ENCODE measurements at regions not wholly inside any gene's neighbourhood (a gene's known extent, or its start where the extent isn't known, plus 50 kb on each side); places are given as distances from the start of the nearest gene placed in this dataset.
"Not testable (repeated sequence)": the region's sequence is repeated elsewhere in the genome, so short reads cannot be mapped to it uniquely, and the experiment has no call there.

DNA sequence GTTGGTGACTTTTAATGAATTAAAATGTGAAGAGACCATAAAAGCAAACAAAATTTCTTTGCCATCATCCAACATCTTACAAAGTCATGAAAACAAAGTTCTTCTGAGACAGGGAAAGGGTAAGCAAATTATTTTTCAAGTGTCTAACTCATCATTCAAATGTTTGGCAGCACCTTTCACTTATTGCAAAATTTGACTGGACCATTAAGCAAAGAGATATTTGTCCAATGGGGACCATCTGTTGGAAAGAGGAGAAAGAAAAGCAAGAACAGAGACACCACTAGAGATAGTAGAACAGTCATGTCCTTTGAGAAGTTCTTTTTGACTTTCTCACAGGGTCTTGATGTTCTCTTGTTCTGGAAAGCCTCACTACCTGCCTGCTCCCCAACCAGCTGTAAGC lies 330.1 kb downstream of the PAPSS1 start:
- no peak for DNase-seq

DNA sequence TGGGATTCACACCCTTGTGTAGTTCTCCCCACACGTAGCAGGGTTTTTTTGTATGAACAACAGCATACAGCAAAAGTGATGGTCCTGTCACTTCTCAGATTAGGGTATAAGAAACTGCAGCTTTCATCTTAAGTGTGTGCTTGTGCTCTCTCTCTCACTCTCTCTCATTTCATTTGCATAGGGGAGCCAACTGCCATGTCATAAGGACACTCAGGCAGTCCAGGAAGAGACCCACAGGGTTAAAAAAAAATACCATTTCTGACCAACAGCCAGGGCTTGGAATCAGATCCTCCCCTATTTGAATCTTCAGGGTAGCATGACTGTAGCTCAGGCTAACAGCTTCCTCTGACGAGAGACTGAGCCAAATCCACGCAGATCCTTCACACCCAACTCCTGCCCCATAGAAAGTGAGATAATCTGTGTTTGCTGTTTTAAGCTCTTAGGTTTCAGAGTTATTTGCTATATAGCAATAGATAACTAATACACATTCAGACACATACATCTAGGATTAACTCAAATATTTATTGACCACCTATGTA lies 331.2 kb downstream of the PAPSS1 start:
- no peak for DNase-seq

- DNase-seq, result no peak
Observed at GRCh38 chr4:107380836-107381438, 339.1 kb downstream of the PAPSS1 start.

DNA sequence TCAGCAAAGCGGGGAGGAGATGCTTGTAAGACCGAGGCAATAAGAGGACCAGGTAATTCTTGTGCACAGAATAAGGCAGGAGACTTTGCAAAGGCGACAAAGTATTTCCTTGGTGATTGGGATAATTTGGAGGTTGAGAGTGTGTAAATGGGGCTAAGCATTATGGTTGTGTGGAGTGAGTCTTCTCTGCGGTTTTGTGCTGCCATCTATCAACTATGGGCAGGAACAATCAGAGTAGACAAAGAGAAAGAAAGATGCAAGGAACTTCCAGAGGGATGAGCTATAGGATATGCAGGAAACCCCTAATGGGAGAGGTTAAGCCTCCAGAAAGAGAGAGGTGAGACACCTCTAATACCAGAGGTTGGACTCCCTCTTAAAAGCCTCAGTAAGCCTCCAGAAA lies 339.8 kb downstream of the PAPSS1 start:
- no peak for DNase-seq

- no peak for DNase-seq
Observed at GRCh38 chr4:107379054-107379869, 340.8 kb downstream of the PAPSS1 start.

DNA sequence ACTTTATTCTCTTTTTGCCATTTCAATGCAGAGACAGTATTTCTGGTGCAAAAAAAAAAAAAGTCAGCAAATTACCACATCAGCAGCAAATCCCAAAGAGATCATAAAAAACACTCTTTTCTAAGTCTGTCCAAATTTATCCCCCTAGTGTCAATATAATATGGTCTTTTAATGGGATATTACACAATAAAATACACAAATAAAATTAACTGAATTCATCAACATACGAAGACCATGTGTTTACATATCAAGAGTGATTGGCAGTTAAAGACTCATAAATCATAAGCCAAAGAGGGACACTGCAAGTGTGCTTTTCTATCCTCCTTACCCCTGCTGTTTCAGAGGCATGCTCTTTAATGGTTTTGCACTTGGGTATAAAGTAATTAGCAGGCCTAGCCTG lies 340.2 kb upstream of the DKK2 start:
- DNase-seq, result no peak

- no peak for DNase-seq
Observed at GRCh38 chr4:107366900-107367299, 330.8 kb upstream of the DKK2 start.

DNA sequence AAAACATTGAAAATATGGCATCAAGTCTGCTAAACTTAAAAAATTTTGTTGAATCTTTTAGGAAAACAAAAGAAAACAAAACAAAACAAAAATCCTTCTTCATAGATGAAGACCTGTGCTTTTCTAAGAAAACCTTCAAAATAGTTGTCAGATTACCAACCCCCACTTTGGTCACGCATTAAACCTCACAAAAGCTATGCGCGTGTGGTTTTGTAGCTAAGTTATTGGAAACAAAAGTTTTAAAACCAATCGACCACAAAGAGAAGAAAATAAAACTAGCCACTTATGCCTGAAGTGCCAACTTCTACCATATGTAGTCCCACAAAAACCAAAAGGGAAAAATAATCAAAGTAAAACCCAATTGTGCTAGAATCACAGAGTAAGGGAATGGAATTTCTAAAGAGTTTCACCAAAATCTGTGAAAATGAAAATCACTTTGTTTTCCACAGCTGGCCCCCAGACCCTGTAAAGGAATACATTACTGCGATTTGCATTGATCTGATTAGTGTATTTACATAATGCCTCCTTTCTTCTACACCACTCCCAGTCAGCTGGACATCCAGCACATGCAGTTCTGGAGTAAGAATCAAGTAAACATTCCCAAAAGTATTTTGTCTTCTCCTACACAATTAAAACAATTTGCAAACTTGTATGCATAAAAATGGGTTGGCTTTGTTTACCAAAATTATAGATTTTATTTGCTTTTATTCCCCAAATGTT lies 330.1 kb upstream of the DKK2 start:
- no peak for DNase-seq

DNA sequence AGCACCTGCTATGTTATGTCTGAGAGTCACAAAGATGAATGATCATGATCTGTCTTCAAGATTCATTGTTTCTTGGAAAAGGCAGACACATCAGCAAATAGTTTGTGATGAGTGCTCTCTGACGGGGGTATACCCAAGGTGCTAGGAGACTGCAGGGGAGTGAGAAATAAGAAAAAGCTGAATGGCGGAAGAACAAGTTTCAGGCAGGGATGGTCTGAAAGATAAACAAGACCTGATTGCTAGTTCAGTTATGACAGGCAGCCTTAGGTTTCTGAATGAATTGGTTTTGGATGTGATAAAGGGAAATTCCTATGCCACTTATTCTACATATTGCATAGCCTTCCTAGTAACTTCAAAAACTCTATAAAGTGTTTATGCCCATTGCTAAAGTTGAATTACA lies 327.0 kb upstream of the DKK2 start:
- DNase-seq, result no peak

- DNase-seq, result no peak
Observed at GRCh38 chr4:107359208-107359607, 323.1 kb upstream of the DKK2 start.

GRCh38 chr4:107354304-107354703 lies 318.2 kb upstream of the DKK2 start:
- DNase-seq, result not testable (repeated sequence)

DNA sequence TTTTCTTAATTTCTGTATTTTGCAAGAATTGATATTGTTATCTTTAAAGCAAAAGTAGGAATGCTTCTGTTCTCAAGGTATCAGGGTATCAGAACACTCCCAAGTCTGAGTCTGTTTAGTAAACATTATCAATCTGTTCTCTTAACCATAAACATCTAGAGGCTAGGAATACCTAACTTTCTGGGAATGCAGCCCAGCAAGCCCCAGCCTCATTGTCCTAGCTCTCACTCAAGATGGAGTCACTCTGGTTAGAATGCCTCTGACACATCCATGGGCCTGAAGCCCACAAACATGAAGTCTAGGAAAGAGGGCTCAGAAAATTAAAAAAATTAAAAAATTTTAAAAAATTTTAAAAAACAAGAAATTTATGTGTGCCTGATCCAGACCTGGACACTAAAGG lies 315.1 kb upstream of the DKK2 start:
- no peak for DNase-seq

DNA sequence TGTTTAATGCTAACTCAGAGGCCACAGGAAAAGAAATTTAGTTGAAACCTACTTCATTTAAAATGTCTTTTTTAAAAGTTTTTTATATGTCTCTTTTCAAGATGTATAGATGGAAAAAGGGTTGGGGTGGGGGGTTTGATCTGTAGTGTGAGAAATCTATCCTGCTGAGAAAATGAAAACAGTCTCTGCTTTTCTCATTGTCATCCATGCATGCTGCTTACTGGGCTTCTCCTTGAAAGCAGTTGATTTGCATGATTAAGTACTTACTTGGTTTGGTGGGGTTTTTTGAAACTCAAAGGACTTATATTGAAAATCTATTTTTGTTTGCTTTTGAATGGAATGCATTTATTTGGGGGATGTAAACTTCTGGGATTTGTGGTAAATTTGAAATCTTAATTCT lies 313.6 kb upstream of the DKK2 start:
- DNase-seq, result no peak

DNA sequence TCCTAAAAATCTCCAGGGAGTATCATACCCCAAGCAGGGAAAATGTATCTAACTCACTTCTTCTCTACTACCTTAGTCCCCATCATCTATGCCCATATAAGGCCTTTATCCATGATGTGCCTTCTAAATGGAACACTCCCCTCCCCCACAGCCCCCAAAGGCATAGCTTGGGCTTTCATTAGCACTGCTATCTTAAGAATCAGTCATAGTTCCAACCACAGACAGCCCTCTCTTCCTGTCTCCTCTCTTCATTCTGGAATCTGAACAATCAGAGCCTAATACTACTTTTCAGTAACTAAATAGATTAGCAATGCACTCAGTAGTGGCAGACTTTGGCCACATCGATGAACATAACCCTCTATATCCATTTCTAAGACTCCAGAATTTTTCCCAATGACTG lies 313.2 kb upstream of the DKK2 start:
- DNase-seq, result no peak

GRCh38 chr4:107348188-107349050 lies 312.3 kb upstream of the DKK2 start:
- no peak for DNase-seq

- DNase-seq, result no peak
Observed at GRCh38 chr4:107333518-107333917, 297.4 kb upstream of the DKK2 start.

DNA sequence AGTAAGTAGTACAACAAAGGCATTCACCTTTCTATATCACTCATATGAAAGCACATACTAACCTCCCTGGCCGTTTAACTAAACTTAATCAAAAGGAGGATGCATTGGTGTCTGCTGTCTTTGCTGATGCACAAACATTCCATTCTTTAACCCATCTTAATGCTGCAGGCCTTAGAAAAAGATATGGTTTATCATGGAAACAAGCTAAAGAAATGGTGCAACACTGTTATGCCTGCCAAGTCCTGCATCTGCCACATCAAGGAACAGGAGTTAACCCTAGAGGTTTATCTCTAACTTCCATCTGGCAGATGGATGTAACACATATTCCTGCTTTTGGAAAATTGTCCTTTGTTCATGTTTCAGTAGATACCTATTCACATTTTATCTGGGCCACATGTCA lies 296.5 kb upstream of the DKK2 start:
- DNase-seq, result not testable (repeated sequence)

GRCh38 chr4:107330916-107331315 lies 294.8 kb upstream of the DKK2 start:
- DNase-seq, result no peak

DNA sequence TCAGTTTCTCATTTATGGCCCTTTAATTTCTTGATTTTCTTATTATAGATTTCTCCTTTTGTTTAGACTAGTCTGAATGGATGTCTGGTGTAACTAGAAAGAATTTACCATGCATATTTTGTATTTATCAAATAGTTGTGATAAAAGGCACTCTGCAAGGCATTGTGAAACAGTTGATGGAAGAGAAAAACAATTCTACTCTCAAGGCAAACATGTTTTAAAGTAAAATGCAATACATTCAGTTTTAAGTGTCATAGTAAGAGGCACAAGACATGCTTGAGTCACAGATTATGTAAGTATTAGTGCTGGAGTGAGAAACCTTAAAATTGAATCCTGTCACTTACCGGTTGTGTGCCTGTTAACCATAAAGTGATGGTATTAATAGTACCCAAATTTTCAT lies 283.3 kb upstream of the DKK2 start:
- DNase-seq, result no peak

DNA sequence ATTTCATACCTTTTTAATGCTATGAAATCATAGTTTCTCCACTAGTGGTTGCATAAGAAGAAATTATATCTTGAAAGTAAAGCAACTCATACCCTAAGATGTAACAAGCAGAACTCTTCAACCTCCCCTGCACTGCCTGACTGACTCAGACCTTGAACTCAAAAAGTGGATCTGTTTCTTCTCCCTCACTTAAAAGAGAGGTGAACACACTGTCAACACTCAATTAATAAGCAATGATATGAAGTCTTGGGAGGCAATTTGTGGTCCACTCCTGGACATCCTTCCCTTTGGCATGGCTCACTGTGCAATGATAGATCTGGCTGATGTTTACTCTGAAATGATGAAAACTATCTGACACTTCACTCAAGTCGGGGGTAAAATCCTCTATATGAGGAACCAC lies 282.0 kb upstream of the DKK2 start:
- DNase-seq, result no peak

- DNase-seq, result no peak
Observed at GRCh38 chr4:107317611-107318010, 281.5 kb upstream of the DKK2 start.

DNA sequence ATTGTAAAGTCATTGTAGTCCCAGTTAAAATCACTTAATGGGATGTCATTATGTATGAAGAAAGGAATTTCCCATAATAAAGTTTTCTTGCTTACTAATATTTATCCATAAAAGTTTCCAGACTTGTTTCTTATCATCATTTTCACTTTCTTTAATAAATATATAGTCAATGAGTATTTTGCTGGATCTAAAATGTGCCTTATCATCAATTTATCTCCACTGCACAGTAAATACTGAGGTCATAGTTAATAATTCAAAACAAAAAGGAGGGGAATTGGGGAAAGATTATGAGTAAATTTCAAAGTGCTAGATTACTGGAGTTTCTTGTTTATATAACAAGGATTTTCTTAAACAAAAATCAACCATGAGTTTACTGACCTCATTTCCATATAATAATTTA lies 279.5 kb upstream of the DKK2 start:
- no peak for DNase-seq

GRCh38 chr4:107314156-107314555 lies 278.0 kb upstream of the DKK2 start:
- no peak for DNase-seq

Data from DMS153 (cell line).